GM12873 (cell line): ENCODE measurements at regions not wholly inside any gene's neighbourhood (a gene's known extent, or its start where the extent isn't known, plus 50 kb on each side); places are given as distances from the start of the nearest gene placed in this dataset.

Experiments
- TF ChIP-seq, protein P1 (sequence below): IDR thresholded peaks from 2 replicates; pipeline ENCODE4 v1.5.1; 2012; ENCODE audit warnings: low read depth, mild to moderate bottlenecking, moderate library complexity, low read length, control low read depth; ENCODE audit not compliant: insufficient read depth; ENCODE audit errors: missing control alignments

DNA sequence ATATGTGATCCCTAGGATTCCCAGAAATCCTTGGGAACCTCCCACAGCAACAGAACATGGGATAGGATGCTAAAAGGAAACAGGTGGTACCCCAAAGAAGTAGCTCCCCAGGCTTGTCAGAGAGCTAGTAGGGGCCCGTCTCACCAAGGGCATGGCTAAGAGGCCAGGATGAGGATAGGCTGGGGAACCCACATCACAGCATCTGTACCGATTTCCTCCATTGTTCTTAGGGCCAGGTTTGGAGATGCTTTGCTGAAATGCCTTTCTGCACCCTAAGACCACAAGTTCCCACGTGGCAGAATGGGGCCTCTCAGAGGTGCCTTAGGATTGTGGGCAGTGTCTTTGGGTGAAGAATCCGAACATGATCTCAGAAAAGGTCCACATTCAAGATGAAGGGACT lies 169.5 kb downstream of the HS3ST3B1 start:
- TF ChIP-seq, protein P1, sequence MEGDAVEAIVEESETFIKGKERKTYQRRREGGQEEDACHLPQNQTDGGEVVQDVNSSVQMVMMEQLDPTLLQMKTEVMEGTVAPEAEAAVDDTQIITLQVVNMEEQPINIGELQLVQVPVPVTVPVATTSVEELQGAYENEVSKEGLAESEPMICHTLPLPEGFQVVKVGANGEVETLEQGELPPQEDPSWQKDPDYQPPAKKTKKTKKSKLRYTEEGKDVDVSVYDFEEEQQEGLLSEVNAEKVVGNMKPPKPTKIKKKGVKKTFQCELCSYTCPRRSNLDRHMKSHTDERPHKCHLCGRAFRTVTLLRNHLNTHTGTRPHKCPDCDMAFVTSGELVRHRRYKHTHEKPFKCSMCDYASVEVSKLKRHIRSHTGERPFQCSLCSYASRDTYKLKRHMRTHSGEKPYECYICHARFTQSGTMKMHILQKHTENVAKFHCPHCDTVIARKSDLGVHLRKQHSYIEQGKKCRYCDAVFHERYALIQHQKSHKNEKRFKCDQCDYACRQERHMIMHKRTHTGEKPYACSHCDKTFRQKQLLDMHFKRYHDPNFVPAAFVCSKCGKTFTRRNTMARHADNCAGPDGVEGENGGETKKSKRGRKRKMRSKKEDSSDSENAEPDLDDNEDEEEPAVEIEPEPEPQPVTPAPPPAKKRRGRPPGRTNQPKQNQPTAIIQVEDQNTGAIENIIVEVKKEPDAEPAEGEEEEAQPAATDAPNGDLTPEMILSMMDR = no peak

DNA sequence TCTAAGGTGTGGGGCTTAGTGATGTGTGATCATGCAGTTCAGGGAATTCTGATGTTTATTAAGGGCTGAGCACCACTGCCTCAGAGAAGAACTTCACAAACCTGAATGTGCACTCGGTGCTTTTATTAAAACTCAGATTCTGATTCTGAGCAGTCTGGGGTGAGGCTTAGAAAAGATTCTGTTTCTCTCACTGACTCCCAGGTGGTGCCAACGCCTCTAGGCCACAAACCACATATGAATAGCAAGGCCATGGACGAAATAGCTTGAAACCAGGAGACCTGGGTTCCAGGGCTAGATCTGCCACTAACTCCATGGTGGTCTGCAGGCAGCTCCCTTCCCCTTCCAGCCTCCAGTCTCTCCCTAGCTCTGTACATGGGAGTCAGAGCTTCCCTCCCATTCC lies 169.1 kb downstream of the HS3ST3B1 start:
- TF ChIP-seq, protein P1 = no peak

DNA sequence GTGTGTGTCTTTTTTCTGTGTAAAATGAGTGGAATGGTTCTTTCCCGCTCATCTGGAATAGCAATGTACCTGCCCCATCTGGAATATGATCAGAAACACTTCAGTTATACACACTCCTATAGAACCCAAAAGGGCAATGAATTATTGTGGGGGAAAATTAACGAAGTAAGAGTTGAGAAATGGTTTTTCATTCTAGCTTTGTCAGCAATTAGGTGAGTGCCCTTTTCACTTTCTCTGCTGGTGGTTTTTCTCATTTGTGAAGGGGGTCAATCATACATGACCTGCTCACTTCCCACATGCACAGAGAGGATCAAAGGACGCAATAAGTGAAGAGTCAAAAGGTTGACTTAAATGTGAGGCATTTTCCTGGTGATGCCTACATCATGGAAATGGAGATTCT lies 168.0 kb downstream of the HS3ST3B1 start:
- TF ChIP-seq, protein P1 = no peak

DNA sequence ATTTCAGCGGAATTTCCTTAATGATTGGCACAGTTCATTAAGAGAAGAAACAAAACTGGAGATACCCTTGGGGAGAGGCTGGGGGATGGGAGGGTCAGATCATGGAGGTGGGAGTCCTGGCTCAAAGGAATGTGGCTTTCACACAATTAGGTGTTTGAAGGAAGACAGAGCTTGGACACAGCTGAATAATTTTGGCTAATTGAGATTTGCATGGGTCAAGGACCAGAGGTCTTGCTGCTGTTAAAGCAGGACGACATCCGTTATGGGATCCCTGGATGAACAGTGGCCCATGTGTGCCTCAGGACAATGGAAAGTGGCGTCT lies 160.3 kb downstream of the HS3ST3B1 start:
- TF ChIP-seq, protein P1 = no peak

- TF ChIP-seq, protein P1 = no peak
Measured at GRCh38 chr17:14460516-14461226, 159.8 kb downstream of the HS3ST3B1 start.

DNA sequence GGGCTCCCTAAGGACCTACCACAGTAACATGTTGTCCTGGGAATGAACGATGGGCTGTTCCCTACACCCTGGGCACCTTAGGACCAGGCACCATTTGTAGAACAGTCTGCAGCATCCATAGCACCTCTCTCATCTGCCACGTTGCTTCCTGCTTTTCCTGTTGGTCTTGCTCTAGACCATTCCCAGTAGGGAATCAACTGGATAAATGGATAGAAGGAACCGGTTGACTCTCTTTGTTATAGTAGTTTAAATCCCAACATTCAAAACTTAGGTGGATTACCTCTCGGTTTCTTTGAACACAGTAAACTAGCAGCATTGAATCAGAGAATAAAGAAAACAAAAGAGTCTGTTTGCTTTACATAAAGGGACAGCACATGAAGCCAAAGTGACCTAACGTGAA lies 159.1 kb downstream of the HS3ST3B1 start:
- TF ChIP-seq, protein P1 = no peak

DNA sequence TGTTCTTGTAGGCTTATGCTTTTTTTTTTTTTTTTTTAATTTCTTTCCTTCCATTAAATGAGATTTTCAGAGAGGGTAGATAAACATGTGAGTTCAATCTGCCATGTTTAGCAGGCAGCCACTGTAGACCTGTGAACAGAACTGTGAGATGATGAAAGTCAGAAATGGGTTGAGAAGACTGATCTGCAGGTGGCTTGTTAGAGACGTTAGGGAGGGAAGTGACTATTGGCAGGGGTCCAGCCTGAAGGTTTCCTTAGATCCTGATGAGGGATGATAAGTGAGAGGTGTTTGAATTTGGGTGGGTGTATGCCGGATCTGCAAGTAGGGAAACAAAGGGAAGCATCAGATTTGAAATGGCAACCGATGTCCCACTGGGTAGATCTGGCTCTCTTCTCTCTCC lies 157.8 kb downstream of the HS3ST3B1 start:
- TF ChIP-seq, protein P1 = no peak

DNA sequence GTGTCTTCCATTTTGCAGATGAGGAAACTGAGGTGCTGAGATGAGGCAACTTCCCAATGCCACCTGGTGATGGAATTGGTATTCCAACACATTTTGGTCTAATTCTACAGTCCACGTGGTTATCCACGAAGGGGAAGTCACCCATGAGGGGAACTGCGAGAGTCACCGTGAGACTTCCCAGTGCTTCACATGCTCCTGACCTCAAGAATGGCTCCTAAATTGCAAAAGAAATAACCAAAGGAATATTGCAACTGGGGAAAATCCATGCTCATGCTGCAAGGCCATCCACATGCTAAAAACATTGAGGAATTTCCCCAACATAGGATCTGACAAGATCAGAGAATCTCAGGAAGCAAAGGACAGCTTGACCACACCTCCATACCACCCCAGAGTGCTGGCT lies 153.9 kb downstream of the HS3ST3B1 start:
- TF ChIP-seq, protein P1 = no peak
